Astrocyte (in vitro differentiated cells and primary cell): ENCODE measurements at regions not wholly inside any gene's neighbourhood (a gene's known extent, or its start where the extent isn't known, plus 50 kb on each side); places are given as distances from the start of the nearest gene placed in this dataset.

Source experiments
- DNase-seq: peaks from one replicate; pipeline ENCODE4 v3.0.0-alpha.2; 2010; ENCODE audit warnings: low read depth
- FAIRE-seq: peaks from 2 replicates; lab custom pipeline; 2011; peaks lifted over from hg19 to GRCh38; lab: Jason Lieb, UNC
- H2AFZ ChIP-seq: 2 replicates; pipeline ENCODE4 v1.6.0; 2012; ENCODE audit warnings: low read depth, low read length, inconsistent platforms
- H3K27ac ChIP-seq: 2 replicates; pipeline ENCODE4 v1.5.1; 2011; ENCODE audit warnings: low read depth, low read length, inconsistent platforms
- H3K27me3 ChIP-seq: 2 replicates; pipeline ENCODE4 v1.6.0; 2011; ENCODE audit warnings: low read length, inconsistent platforms; ENCODE audit not compliant: insufficient read depth
- H3K36me3 ChIP-seq: 2 replicates; pipeline ENCODE4 v1.5.1; 2011; ENCODE audit warnings: low read length, inconsistent platforms; ENCODE audit not compliant: insufficient read depth
- H3K4me1 ChIP-seq: 2 replicates; pipeline ENCODE4 v1.5.1; 2011; ENCODE audit warnings: low read length, inconsistent platforms; ENCODE audit not compliant: insufficient read depth
- H3K4me2 ChIP-seq: 2 replicates; pipeline ENCODE4 v1.6.0; 2012; ENCODE audit warnings: low read length, inconsistent platforms
- H3K4me3 ChIP-seq: 2 replicates; pipeline ENCODE4 v1.5.1; 2011; ENCODE audit warnings: low read depth, mild to moderate bottlenecking, low read length, inconsistent platforms; ENCODE audit not compliant: insufficient read depth
- H3K79me2 ChIP-seq: 2 replicates; pipeline ENCODE4 v1.6.0; 2012; ENCODE audit warnings: mild to moderate bottlenecking, low read length, inconsistent platforms; ENCODE audit not compliant: insufficient read depth
- H3K9ac ChIP-seq: 2 replicates; pipeline ENCODE4 v1.6.0; 2012; ENCODE audit warnings: mild to moderate bottlenecking, low read length, inconsistent platforms
- H3K9me3 ChIP-seq: 2 replicates; pipeline ENCODE4 v1.5.1; 2012; ENCODE audit warnings: low read depth, mild to moderate bottlenecking, low read length, inconsistent platforms; ENCODE audit not compliant: insufficient read depth
- H4K20me1 ChIP-seq: 2 replicates; pipeline ENCODE4 v1.6.0; 2012; ENCODE audit warnings: low read length, inconsistent platforms; ENCODE audit not compliant: insufficient read depth
- H3K27ac Mint-ChIP-seq: one replicate; pipeline ENCODE4 v1.8.0; 2021; ENCODE audit warnings: mild to moderate bottlenecking, mixed read lengths; ENCODE audit not compliant: unreplicated experiment
- H3K27me3 Mint-ChIP-seq: one replicate; pipeline ENCODE4 v1.8.0; 2021; ENCODE audit warnings: low read depth, mixed read lengths; ENCODE audit not compliant: unreplicated experiment
- H3K36me3 Mint-ChIP-seq: one replicate; pipeline ENCODE4 v1.8.0; 2021; ENCODE audit warnings: low read depth, mixed read lengths; ENCODE audit not compliant: unreplicated experiment
- H3K4me1 Mint-ChIP-seq: one replicate; pipeline ENCODE4 v1.8.0; 2021; ENCODE audit warnings: low read depth, mixed read lengths; ENCODE audit not compliant: unreplicated experiment
- H3K4me3 Mint-ChIP-seq: one replicate; pipeline ENCODE4 v1.8.0; 2021; ENCODE audit warnings: mild to moderate bottlenecking, moderate library complexity, mixed read lengths; ENCODE audit not compliant: unreplicated experiment
- H3K9me3 Mint-ChIP-seq: one replicate; pipeline ENCODE4 v1.8.0; 2021; ENCODE audit warnings: mild to moderate bottlenecking, mixed read lengths; ENCODE audit not compliant: unreplicated experiment
- CTCF ChIP-seq: IDR thresholded peaks from 2 replicates; pipeline ENCODE4 v1.5.1; 2011; ENCODE audit warnings: low read depth, mild to moderate bottlenecking, inconsistent platforms, low read length, moderate library complexity; ENCODE audit not compliant: insufficient read depth
- EZH2 ChIP-seq: IDR thresholded peaks from 2 replicates; pipeline ENCODE4 v1.6.1; 2012; ENCODE audit warnings: mild to moderate bottlenecking, low read length, inconsistent platforms; ENCODE audit not compliant: insufficient read depth

- peaks cover 11% of the 10 kb centered on the region for H3K9me3 Mint-ChIP-seq
- no peak overlapping the region for H2AFZ ChIP-seq
- H3K27ac Mint-ChIP-seq: no peak overlapping the region
- no peaks in the 10 kb centered on the region for H3K27me3 ChIP-seq
- H3K9ac ChIP-seq: no peak overlapping the region
- FAIRE-seq (no peak), DNase-seq (no peak)
- no peak overlapping the region for H3K4me3 ChIP-seq
- H3K4me2 ChIP-seq: no peak overlapping the region
- no peaks in the 10 kb centered on the region for H3K9me3 ChIP-seq
- H3K4me1 ChIP-seq: no peaks in the 10 kb centered on the region
- H3K4me3 Mint-ChIP-seq: no peak overlapping the region
- H3K79me2 ChIP-seq: no peaks in the 10 kb centered on the region
- no peak overlapping the region for H3K27ac ChIP-seq
- no peak for TF ChIP-seq CTCF
- no peak for TF ChIP-seq EZH2
- H3K4me1 Mint-ChIP-seq: peaks cover 7% of the 10 kb centered on the region
- no peaks in the 10 kb centered on the region for H4K20me1 ChIP-seq
- H3K36me3 Mint-ChIP-seq: peaks cover 2% of the 10 kb centered on the region
- peaks cover 22% of the 10 kb centered on the region for H3K27me3 Mint-ChIP-seq
- no peaks in the 10 kb centered on the region for H3K36me3 ChIP-seq
Measured at GRCh38 chr12:3431686-3432085, 59.3 kb upstream of the PRMT8 start.

- FAIRE-seq: no peak
- no peak overlapping the region for H2AFZ ChIP-seq
- H3K4me1 ChIP-seq: no peaks in the 10 kb centered on the region
- no peaks in the 10 kb centered on the region for H3K36me3 ChIP-seq
- no peaks in the 10 kb centered on the region for H3K9me3 ChIP-seq
- H3K4me1 Mint-ChIP-seq: peaks cover 7% of the 10 kb centered on the region
- H3K4me3 ChIP-seq: no peak overlapping the region
- H3K27ac ChIP-seq: no peak overlapping the region
- peak overlapping the region; percentile 37 for H3K27ac Mint-ChIP-seq
- H3K9ac ChIP-seq: no peak overlapping the region
- no peaks in the 10 kb centered on the region for H3K79me2 ChIP-seq
- H3K36me3 Mint-ChIP-seq: peaks cover 2% of the 10 kb centered on the region
- TF ChIP-seq CTCF: no peak
- no peak for TF ChIP-seq EZH2
- H3K27me3 Mint-ChIP-seq: peaks cover 22% of the 10 kb centered on the region
- peaks cover 11% of the 10 kb centered on the region for H3K9me3 Mint-ChIP-seq
- H4K20me1 ChIP-seq: no peaks in the 10 kb centered on the region
- H3K27me3 ChIP-seq: no peaks in the 10 kb centered on the region
- H3K4me2 ChIP-seq: no peak overlapping the region
- no peak overlapping the region for H3K4me3 Mint-ChIP-seq
- no peak for DNase-seq
Measured at GRCh38 chr12:3432176-3432742, 58.7 kb upstream of the PRMT8 start.

GRCh38 chr12:3432868-3433267 lies 58.1 kb upstream of the PRMT8 start:
- H4K20me1 ChIP-seq: no peaks in the 10 kb centered on the region
- Mint-ChIP-seq H3K27ac (no peak overlapping the region), H3K27me3 (peaks cover 25% of the 10 kb centered on the region), H3K4me1 (peaks cover 7% of the 10 kb centered on the region), H3K9me3 (peaks cover 11% of the 10 kb centered on the region), H3K36me3 (peaks cover 2% of the 10 kb centered on the region), H3K4me3 (no peak overlapping the region)
- H3K27me3 ChIP-seq: no peaks in the 10 kb centered on the region
- H3K36me3 ChIP-seq: no peaks in the 10 kb centered on the region
- no peak for DNase-seq
- no peaks in the 10 kb centered on the region for H3K4me1 ChIP-seq
- TF ChIP-seq EZH2 (no peak), CTCF (no peak)
- H3K4me2 ChIP-seq: no peak overlapping the region
- H3K27ac ChIP-seq: no peak overlapping the region
- no peak overlapping the region for H2AFZ ChIP-seq
- FAIRE-seq: no peak
- H3K79me2 ChIP-seq: no peaks in the 10 kb centered on the region
- H3K9me3 ChIP-seq: no peaks in the 10 kb centered on the region
- no peak overlapping the region for H3K9ac ChIP-seq
- no peak overlapping the region for H3K4me3 ChIP-seq
